ENCODE measurements at regions not wholly inside any gene's neighbourhood (a gene's known extent, or its start where the extent isn't known, plus 50 kb on each side); places are given as distances from the start of the nearest gene placed in this dataset.

DNA sequence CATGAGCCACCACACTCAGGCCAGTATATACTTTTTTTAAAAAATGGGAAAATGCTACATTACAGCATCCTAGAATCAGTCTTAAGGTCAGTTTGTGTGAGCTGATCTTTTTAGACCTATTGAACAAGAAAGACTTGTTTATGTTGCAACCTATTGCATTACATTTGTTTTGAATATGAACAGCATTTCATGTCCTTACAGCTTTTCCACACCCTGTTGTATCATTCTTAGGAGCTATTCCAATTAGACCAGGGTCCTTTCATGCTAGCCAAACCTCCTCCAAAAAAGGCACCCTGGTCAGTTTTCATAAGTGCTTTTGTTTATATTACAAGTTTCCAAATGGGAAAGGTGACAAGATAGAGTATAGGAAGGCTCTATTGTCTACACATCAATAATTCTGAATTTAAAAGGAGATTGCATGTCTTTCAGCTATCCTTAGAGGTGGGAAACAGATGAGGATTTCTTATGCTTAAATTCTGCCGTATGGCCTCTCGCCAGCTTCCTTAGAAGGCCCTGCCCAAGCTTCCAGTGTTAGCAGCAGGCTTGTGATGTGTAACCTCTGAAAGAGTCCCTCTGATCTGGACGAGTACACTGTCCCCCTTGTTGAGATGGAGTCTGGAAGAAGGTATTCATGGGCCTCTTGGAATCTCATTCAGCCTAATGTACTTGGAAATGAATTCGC lies 171.9 kb downstream of the OTUD1 start:
- Histone ChIP-seq H3K27me3 (ENCODE audit: control insufficient read depth, insufficient read depth, low read length) (no peaks in the 10 kb centered on the region), H3K27ac (ENCODE audit: low read depth, low read length) (no peak overlapping the region), H3K9me3 (ENCODE audit: control insufficient read depth, insufficient read depth, low read length) (peaks cover 16% of the 10 kb centered on the region; the same call in 1 of the 2 replicates), H3K4me3 (ENCODE audit: low read depth, low read length) (no peak overlapping the region)
- TF ChIP-seq, protein P1, sequence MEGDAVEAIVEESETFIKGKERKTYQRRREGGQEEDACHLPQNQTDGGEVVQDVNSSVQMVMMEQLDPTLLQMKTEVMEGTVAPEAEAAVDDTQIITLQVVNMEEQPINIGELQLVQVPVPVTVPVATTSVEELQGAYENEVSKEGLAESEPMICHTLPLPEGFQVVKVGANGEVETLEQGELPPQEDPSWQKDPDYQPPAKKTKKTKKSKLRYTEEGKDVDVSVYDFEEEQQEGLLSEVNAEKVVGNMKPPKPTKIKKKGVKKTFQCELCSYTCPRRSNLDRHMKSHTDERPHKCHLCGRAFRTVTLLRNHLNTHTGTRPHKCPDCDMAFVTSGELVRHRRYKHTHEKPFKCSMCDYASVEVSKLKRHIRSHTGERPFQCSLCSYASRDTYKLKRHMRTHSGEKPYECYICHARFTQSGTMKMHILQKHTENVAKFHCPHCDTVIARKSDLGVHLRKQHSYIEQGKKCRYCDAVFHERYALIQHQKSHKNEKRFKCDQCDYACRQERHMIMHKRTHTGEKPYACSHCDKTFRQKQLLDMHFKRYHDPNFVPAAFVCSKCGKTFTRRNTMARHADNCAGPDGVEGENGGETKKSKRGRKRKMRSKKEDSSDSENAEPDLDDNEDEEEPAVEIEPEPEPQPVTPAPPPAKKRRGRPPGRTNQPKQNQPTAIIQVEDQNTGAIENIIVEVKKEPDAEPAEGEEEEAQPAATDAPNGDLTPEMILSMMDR (IDR thresholded peaks at IDR 0.05; ENCODE audit: low read depth, low read length), result no peak
- POLR2A ChIA-PET, result no interaction called here
- no peak for DNase-seq (ENCODE audit: low read depth, low spot score)
- CTCF ChIA-PET, result no interaction called here

DNA sequence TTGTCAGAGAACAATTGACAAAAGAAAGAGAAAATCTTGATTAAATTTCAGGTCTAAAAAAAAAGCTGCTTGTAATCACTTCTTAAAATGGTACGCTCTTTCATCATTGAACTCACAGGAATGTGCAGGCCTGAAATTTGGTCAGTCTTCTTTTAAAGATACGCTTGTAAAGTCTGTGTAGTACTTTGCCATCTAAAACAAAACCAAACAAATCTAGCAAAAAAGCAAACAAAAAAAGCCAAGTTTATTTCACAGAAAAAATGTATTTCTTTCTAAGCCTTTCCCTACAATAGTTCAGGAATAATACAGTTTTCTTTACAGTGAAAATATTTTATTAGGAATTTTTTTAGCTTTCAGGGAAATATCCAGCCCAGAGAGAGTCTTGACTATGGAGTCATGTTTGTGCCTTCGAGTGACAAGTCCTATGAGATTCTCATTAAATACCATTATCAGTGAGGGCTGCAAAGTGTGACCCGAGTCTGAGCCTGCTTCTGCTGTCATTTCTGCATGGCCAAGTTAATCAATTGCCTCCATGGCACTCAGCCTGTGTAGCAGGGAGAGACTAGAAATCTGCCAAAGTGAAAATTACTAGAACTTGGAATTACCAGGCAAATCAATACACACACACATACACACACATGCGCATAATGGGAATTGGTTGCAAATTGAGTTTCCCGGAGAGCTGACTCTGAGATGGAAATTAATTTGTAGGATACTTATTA lies 172.6 kb downstream of the OTUD1 start:
- TF ChIP-seq, protein P1 (IDR thresholded peaks at IDR 0.05; ENCODE audit: low read depth, low read length), result no peak
- DNase-seq (ENCODE audit: low read depth, low spot score), result no peak
- ChIA-PET POLR2A (no interaction called here), CTCF (no interaction called here)
- Histone ChIP-seq H3K4me3 (ENCODE audit: low read depth, low read length) (no peak overlapping the region), H3K9me3 (ENCODE audit: control insufficient read depth, insufficient read depth, low read length) (peaks cover 13% of the 10 kb centered on the region; the same call in 1 of the 2 replicates), H3K27ac (ENCODE audit: low read depth, low read length) (no peak overlapping the region), H3K27me3 (ENCODE audit: control insufficient read depth, insufficient read depth, low read length) (no peaks in the 10 kb centered on the region)

DNA sequence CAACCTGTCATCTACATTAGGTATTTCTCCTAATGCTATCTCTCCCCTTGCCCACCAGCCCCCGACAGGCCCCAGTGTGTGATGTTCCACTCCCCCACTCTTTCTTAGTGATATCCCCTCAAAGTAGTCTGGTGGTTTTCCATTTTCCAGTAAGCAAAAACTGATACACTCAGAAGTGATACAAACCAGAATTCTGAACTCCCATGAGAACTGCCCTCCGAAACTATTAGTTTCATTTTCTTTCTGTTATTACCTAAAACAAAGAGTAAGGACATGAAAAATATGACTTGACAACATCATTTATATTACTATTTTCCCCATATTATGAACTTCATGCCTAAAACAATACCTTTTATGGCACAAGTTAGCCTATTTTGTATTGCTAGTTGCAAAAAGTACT lies 175.0 kb downstream of the OTUD1 start:
- no peak overlapping the region for H3K4me3 ChIP-seq (ENCODE audit: low read depth, low read length)
- CTCF ChIA-PET, result no interaction called here
- DNase-seq (ENCODE audit: low read depth, low spot score), result no peak
- POLR2A ChIA-PET, result no interaction called here
- peaks cover 11% of the 10 kb centered on the region; the same call in 1 of the 2 replicates for H3K9me3 ChIP-seq (ENCODE audit: control insufficient read depth, insufficient read depth, low read length)
- no peak overlapping the region for H3K27ac ChIP-seq (ENCODE audit: low read depth, low read length)
- TF ChIP-seq, protein P1 (IDR thresholded peaks at IDR 0.05; ENCODE audit: low read depth, low read length), result no peak
- H3K27me3 ChIP-seq (ENCODE audit: control insufficient read depth, insufficient read depth, low read length), result no peaks in the 10 kb centered on the region

DNA sequence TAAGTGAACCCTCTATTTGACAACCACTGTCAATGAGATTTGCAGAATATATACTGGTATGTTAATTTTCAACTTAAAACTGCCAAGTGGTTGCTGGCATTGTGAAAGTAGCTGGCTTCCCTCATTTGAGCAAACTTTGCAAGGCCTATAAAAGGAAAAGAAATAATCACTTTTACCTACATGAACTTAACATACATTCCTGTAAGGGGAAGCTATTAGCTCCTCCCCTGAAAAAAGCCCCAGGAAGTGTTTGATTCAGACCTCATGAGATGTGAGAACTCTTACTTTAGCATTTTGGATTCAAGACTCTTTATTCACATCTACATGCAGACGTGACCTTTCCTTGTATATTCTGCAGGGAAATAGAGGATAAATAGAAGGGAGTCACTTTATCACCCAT lies 175.6 kb downstream of the OTUD1 start:
- ChIA-PET CTCF (no interaction called here), POLR2A (no interaction called here)
- no peak for DNase-seq (ENCODE audit: low read depth, low spot score)
- no peak overlapping the region for H3K4me3 ChIP-seq (ENCODE audit: low read depth, low read length)
- TF ChIP-seq, protein P1 (IDR thresholded peaks at IDR 0.05; ENCODE audit: low read depth, low read length), result no peak
- peaks cover 10% of the 10 kb centered on the region; the same call in 1 of the 2 replicates for H3K9me3 ChIP-seq (ENCODE audit: control insufficient read depth, insufficient read depth, low read length)
- no peaks in the 10 kb centered on the region for H3K27me3 ChIP-seq (ENCODE audit: control insufficient read depth, insufficient read depth, low read length)
- no peak overlapping the region for H3K27ac ChIP-seq (ENCODE audit: low read depth, low read length)

DNA sequence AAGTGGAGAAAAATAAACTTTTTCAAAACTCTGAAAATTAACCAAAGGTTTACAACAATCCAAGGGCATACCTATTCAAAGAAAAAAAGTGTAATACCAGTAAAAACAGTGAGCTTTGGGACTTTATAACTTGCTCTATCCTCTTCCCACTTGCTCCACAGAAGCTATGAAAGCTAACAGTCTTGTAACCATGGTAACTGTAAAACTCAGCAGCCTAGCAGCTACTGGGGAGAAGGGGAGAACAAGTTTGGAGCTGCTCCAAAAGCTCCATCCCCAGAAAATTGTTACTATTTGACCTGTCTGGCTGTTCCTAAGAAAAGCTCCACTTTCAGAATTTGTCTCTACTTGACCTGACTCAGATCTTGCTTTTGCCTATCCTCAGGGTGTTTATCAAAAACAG lies 191.5 kb downstream of the OTUD1 start:
- ChIA-PET CTCF (no interaction called here), POLR2A (no interaction called here)
- no peaks in the 10 kb centered on the region for H3K27me3 ChIP-seq (ENCODE audit: control insufficient read depth, insufficient read depth, low read length)
- H3K4me3 ChIP-seq (ENCODE audit: low read depth, low read length), result no peak overlapping the region
- H3K9me3 ChIP-seq (ENCODE audit: control insufficient read depth, insufficient read depth, low read length), result peaks cover 17% of the 10 kb centered on the region
- TF ChIP-seq, protein P1 (IDR thresholded peaks at IDR 0.05; ENCODE audit: low read depth, low read length), result no peak
- no peak for DNase-seq (ENCODE audit: low read depth, low spot score)
- H3K27ac ChIP-seq (ENCODE audit: low read depth, low read length), result no peak overlapping the region
